Esophagus muscularis mucosa (tissue), 4 donors: ENCODE measurements at regions not wholly inside any gene's neighbourhood (a gene's known extent, or its start where the extent isn't known, plus 50 kb on each side); places are given as distances from the start of the nearest gene placed in this dataset.

Experiments
- DNase-seq: peaks from one replicate; pipeline ENCODE4 v3.0.0-alpha.2; 2017; ENCODE audit errors: extremely low spot score
- H3K27ac ChIP-seq, 4 donors: fragments of 200-600 bp; sonication (generic); replicated peaks in 1 of 4; 1 replicate in 3 of 4; 2 replicates in 1 of 4; pipeline ENCODE4 v1.5.1; 2016 to 2019; ENCODE audit warnings: mild to moderate bottlenecking in 1 of 4
- H3K27me3 ChIP-seq, 4 donors: fragments of 200-600 bp; sonication (generic); one replicate each; pipeline versions ENCODE4 v1.5.1 to v1.6.0; 2016 to 2019
- H3K36me3 ChIP-seq, 4 donors: fragments of 200-600 bp; sonication (generic); one replicate each; pipeline ENCODE4 v1.5.1; 2016 to 2019
- H3K4me1 ChIP-seq, 4 donors: fragments of 200-600 bp; sonication (generic); one replicate each; pipeline ENCODE4 v1.5.1; 2016 to 2019
- H3K4me3 ChIP-seq, 4 donors: fragments of 200-600 bp; sonication (generic); 1 replicate in 2 of 4; 2 replicates in 2 of 4; pipeline ENCODE4 v1.5.1; 2016 to 2019; ENCODE audit warnings: mild to moderate bottlenecking in 4 of 4, moderate library complexity in 1 of 4
- H3K9me3 ChIP-seq, 4 donors: fragments of 200-600 bp; sonication (generic); 1 replicate in 3 of 4; 2 replicates in 1 of 4; pipeline ENCODE4 v1.5.1; 2016 to 2019
- EP300 ChIP-seq: sonication (generic); formaldehyde crosslinking; IDR thresholded peaks from one replicate; pipeline ENCODE4 v1.6.1; 2017; ENCODE audit warnings: antibody characterized with exemption
- POLR2A ChIP-seq: fragments of 450-650 bp; IDR thresholded peaks from one replicate; pipeline ENCODE4 v1.6.1; 2017; ENCODE audit warnings: antibody characterized with exemption, moderate library complexity, mild to moderate bottlenecking, low read depth
- POLR2AphosphoS5 ChIP-seq, 2 donors: sonication (generic); formaldehyde crosslinking; IDR thresholded peaks; one replicate each; pipeline ENCODE4 v1.6.1; 2017; ENCODE audit warnings: antibody characterized with exemption in 2 of 2
- WGBS: methylation state at CpG from one replicate; pipeline ENCODE4 v1.1.5; 2018; 5-methylcytosine and 5-hydroxymethylcytosine counted together
- intact Hi-C: fragments of 100-400 bp; cut with DNase I; formaldehyde crosslinking; loops from one replicate; pipeline ENCODE4 v1.15.1; 2023
- TF ChIP-seq, protein P1 (sequence below), 3 experiments: fragments of 200-600 bp in 2 of 3; fragments of 450-650 bp in 1 of 3; sonication (generic) in 2 of 3; IDR thresholded peaks; one replicate each; pipeline ENCODE4 v1.5.1; 2017 to 2019; ENCODE audit warnings: antibody characterized with exemption in 3 of 3, mild to moderate bottlenecking in 2 of 3, moderate library complexity in 1 of 3

DNA sequence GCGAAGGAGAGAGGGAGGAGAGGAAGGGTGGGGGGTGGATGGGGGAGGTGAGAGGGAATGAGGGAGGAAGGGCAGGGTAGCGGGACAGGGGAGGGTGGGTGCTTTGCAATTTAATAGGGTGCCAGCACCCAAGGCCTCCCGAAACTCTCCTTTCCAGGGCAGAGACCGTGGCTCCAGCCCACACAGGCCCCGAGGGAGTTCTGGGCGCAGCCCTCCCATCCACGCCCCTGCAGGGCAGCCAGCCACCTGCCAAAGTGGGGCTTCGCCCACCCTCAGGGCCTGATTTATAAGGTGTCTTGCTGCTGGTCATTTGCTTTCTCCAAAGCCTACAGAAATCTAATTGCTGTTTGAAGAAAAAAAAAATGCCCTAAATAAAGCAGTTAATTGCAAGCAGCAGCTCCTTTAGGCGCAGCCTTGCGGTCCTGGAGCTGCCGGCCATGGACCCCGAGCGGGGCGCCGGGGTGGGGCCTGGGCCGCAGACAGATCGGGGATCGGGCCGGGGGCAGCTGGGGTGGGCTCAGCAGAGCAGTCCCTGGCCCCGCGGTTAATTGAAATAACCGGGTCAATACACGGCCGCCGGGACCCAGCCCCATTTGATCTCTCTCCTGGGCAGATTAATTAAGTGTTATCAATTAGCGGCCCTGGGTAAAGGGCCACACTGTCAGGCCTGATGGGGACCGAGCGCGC lies 106.0 kb upstream of the NKX1-1 start:
- Histone ChIP-seq H3K27me3 (peaks cover 5 to 78% (median 22%) of the 10 kb centered on the region in 4 donors), H3K9me3 (no peaks in the 10 kb centered on the region), H3K36me3 (no peaks in the 10 kb centered on the region), H3K4me3 (peak overlapping the region; percentile 36 to 50 (median 44)), H3K27ac (peak overlapping the region in 1 of 4 donors; percentile 13), H3K4me1 (peaks cover 4 to 16% (median 11%) of the 10 kb centered on the region in 4 donors)
- TF ChIP-seq EP300 (no peak), POLR2A (no peak), POLR2AphosphoS5 (IDR thresholded peaks at IDR 0.05) (no peak)
- TF ChIP-seq, protein P1, sequence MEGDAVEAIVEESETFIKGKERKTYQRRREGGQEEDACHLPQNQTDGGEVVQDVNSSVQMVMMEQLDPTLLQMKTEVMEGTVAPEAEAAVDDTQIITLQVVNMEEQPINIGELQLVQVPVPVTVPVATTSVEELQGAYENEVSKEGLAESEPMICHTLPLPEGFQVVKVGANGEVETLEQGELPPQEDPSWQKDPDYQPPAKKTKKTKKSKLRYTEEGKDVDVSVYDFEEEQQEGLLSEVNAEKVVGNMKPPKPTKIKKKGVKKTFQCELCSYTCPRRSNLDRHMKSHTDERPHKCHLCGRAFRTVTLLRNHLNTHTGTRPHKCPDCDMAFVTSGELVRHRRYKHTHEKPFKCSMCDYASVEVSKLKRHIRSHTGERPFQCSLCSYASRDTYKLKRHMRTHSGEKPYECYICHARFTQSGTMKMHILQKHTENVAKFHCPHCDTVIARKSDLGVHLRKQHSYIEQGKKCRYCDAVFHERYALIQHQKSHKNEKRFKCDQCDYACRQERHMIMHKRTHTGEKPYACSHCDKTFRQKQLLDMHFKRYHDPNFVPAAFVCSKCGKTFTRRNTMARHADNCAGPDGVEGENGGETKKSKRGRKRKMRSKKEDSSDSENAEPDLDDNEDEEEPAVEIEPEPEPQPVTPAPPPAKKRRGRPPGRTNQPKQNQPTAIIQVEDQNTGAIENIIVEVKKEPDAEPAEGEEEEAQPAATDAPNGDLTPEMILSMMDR (IDR thresholded peaks at IDR 0.05) = no peak
- intact Hi-C loops = loop anchor here (5.0 kb wide), 1 partner anchor 155 kb away; no protein-coding TSS in a partner anchor
- no peak for DNase-seq
- WGBS = 76% methylated on average over 25 of the region's 29 CpGs

DNA sequence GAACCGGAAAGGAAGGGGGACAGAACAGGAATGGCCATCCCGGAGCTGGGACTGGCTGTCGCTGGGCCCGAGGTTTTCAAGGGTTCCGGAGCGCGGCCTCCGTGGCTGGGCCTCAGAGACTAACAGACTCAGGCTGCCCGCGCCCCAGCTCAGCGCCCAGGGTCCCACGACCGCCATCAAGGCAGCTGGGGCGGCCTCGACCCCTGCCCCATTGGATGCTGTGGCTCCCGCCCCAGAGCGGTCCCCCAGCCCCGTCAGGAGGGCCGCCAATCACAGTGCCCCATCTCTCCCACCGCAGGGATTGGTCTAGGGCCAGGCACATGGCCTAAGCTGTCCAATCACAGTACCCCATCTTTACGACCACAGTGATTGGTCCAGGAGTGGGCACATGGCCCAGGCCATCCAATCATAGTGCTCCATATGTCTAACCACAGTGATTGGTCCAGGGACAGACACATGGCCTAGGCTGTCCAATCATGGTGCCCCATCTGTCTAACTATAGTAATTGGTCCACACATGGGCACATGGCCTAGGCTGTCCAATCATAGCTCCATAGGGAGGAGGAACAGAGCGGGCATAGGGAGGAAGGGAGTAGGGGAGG lies 105.3 kb upstream of the NKX1-1 start:
- TF ChIP-seq, protein P1 (IDR thresholded peaks at IDR 0.05) = no peak
- peak in 1 of 2 donors; percentile 25 for TF ChIP-seq POLR2AphosphoS5 (IDR thresholded peaks at IDR 0.05)
- 93% methylated on average over 12 of the region's 22 CpGs for WGBS
- H3K27ac ChIP-seq = peak overlapping the region in 2 of 4 donors; percentile 33 to 46
- no peaks in the 10 kb centered on the region for H3K9me3 ChIP-seq
- no peaks in the 10 kb centered on the region for H3K36me3 ChIP-seq
- H3K27me3 ChIP-seq = peaks cover 5 to 79% (median 22%) of the 10 kb centered on the region in 4 donors
- intact Hi-C loops = loop anchor here (5.0 kb wide), 1 partner anchor 154 kb away; no protein-coding TSS in a partner anchor
- peak overlapping the region in 3 of 4 donors; percentile 10 to 44 (median 34) for H3K4me3 ChIP-seq
- no peak for DNase-seq
- H3K4me1 ChIP-seq = peaks cover 4 to 16% (median 11%) of the 10 kb centered on the region in 4 donors

DNA sequence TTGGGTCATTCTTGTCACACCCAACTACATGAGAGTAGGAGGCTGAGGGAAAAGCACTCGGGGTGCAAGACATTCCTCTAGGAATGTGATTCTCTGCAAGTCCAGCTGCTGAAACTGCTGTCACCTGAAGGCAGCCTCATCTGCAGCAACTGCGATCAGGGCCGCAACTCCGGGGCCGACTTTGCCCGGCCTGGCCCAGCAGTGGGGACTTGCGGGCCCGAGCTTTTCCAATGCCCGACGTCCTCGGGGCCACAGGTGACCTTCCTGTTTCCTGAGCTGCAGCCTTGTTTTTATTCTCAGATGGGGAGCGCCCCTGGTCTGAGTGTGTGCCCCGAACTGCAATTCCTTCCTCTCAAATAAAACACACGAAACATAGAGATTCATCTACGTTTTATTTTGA lies 104.7 kb upstream of the NKX1-1 start:
- WGBS = 85% methylated on average over 15 of the region's 15 CpGs
- H3K4me3 ChIP-seq = no peak overlapping the region
- H3K9me3 ChIP-seq = no peaks in the 10 kb centered on the region
- H3K27me3 ChIP-seq = peaks cover 5 to 79% (median 22%) of the 10 kb centered on the region in 4 donors
- no peak overlapping the region for H3K27ac ChIP-seq
- peaks cover 4 to 16% (median 11%) of the 10 kb centered on the region in 4 donors for H3K4me1 ChIP-seq
- intact Hi-C loops = loop anchor here (5.0 kb wide), 1 partner anchor 154 kb away; no protein-coding TSS in a partner anchor
- TF ChIP-seq POLR2A (no peak), POLR2AphosphoS5 (IDR thresholded peaks at IDR 0.05) (no peak), EP300 (no peak)
- TF ChIP-seq, protein P1 (IDR thresholded peaks at IDR 0.05) = no peak
- no peaks in the 10 kb centered on the region for H3K36me3 ChIP-seq
- DNase-seq = no peak

DNA sequence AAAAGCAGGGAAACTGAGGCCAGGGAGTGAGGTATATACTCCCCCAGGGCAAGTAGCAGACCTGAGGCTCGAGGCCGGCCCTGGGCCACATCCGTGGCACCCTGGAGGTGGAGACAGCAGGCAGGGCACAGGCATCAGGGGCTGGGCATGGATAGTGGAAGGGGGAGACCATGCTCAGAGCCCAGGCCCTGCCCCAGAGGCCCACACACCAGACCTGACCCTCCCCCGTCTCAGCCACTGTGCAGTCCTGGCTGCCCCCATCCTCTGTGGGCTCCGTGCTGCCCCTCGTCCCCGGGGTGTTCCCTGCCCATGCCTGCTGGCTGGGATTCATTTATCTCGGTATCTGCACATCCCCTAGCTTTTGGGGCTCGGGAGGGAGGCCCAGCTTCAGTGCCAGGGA lies 103.1 kb upstream of the NKX1-1 start:
- no peaks in the 10 kb centered on the region for H3K9me3 ChIP-seq
- TF ChIP-seq, protein P1 (IDR thresholded peaks at IDR 0.05) = no peak
- no peak for TF ChIP-seq EP300
- TF ChIP-seq POLR2AphosphoS5 (IDR thresholded peaks at IDR 0.05) = no peak
- TF ChIP-seq POLR2A = no peak
- DNase-seq = no peak
- peaks cover 5 to 89% (median 22%) of the 10 kb centered on the region in 4 donors for H3K27me3 ChIP-seq
- no peaks in the 10 kb centered on the region for H3K36me3 ChIP-seq
- intact Hi-C loops = no loop called here
- H3K4me3 ChIP-seq = no peak overlapping the region
- WGBS = 88% methylated on average over 3 of the region's 9 CpGs
- no peak overlapping the region for H3K27ac ChIP-seq
- H3K4me1 ChIP-seq = peaks cover 4 to 16% (median 11%) of the 10 kb centered on the region in 4 donors
